ENCODE measurements at regions not wholly inside any gene's neighbourhood (a gene's known extent, or its start where the extent isn't known, plus 50 kb on each side); places are given as distances from the start of the nearest gene placed in this dataset.

GRCh38 chr20:39661833-39662232, 699.7 kb downstream of the DHX35 start:
- TF ChIP-seq EP300 (IDR thresholded peaks at IDR 0.05) (no peak), POLR2AphosphoS5 (IDR thresholded peaks at IDR 0.05) (no peak), CTCF (IDR thresholded peaks at IDR 0.05) (no peak), POLR2A (IDR thresholded peaks at IDR 0.05) (no peak)

Measured in sigmoid colon (tissue), 4 donors.